ENCODE measurements at regions not wholly inside any gene's neighbourhood (a gene's known extent, or its start where the extent isn't known, plus 50 kb on each side); places are given as distances from the start of the nearest gene placed in this dataset.

DNA sequence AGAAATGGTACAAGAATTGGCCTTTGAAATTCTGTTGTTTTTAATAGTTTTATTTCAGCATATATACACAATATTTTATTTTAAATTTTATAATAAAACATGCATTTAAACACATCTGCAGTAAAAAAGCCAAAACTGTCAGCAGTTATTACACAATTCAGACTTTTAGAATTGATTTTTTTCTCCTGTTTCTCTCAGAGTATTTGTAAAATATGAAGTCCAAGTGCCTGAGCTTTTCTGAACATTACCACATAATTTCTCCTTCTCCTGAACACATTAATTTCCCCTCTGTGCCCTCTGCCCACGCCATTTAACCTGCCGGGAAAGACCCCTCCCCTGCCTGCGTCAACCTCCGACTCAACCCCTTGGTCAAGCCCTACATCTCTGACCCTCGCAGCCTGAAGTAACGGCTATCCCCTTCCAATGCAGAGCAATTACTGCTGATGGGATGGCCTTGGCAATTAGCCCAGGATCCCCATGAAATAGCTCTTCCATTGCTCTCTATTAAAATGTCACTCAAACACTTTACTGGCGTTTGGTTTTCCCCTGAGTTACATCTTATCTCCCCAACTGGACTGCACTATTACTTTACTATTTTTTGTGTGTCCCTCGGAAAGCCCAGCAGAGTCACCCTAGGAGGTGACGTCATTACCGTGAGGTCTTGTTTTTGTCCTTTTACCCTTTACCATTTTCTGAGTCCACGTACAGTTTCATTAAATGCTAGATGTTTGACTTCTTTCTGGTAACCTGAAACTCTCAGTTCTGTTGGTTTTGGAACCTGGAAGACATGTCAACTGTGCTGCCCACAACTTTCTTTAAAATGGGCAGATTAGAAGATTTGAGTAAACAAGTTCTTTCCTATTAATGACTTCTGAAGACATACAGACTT lies 146.7 kb upstream of the TAB2 start:
- peaks cover 15% of the 10 kb centered on the region for H3K27me3 Mint-ChIP-seq (ENCODE audit: low read depth)

DNA sequence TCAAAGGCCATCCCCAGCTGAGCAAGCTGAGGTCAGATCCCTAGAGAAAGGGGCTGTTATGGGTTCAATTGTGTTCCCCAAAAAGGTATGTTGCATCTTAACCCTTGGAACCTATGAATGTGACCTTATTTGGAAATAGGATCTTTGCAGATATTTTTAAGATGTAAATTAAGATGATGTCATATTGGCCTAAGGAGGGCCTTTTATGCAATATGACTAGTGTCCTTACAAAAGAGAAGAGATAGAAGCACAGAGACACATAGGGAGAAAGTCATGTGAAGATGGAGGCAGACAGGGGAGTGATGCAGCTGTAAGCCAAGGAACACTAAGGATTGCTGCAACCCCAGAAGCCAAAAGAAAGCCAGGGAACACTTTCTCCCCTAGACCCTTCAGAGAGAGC lies 144.3 kb upstream of the TAB2 start:
- no peak for DNase-seq (ENCODE audit: low spot score in 2 of 2, unreplicated experiment in 2 of 2)
- H3K27me3 Mint-ChIP-seq (ENCODE audit: low read depth): peaks cover 15% of the 10 kb centered on the region
- TF ChIP-seq, protein P1, sequence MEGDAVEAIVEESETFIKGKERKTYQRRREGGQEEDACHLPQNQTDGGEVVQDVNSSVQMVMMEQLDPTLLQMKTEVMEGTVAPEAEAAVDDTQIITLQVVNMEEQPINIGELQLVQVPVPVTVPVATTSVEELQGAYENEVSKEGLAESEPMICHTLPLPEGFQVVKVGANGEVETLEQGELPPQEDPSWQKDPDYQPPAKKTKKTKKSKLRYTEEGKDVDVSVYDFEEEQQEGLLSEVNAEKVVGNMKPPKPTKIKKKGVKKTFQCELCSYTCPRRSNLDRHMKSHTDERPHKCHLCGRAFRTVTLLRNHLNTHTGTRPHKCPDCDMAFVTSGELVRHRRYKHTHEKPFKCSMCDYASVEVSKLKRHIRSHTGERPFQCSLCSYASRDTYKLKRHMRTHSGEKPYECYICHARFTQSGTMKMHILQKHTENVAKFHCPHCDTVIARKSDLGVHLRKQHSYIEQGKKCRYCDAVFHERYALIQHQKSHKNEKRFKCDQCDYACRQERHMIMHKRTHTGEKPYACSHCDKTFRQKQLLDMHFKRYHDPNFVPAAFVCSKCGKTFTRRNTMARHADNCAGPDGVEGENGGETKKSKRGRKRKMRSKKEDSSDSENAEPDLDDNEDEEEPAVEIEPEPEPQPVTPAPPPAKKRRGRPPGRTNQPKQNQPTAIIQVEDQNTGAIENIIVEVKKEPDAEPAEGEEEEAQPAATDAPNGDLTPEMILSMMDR (IDR thresholded peaks at IDR 0.05; ENCODE audit: unreplicated experiment): no peak
- no peak overlapping the region for H3K4me3 Mint-ChIP-seq
- peaks cover 5% of the 10 kb centered on the region for H3K9me3 Mint-ChIP-seq
- H3K4me1 Mint-ChIP-seq: peaks cover 5% of the 10 kb centered on the region
- no peak overlapping the region for H3K27ac Mint-ChIP-seq
- no peaks in the 10 kb centered on the region for H3K36me3 Mint-ChIP-seq

More for the DNA sequence above, 146.7 kb upstream of the TAB2 start:
- H3K4me3 Mint-ChIP-seq: no peak overlapping the region
- H3K36me3 Mint-ChIP-seq: no peaks in the 10 kb centered on the region
- no peak for DNase-seq (ENCODE audit: low spot score in 2 of 2, unreplicated experiment in 2 of 2)
- peaks cover 17% of the 10 kb centered on the region for H3K4me1 Mint-ChIP-seq
- no peaks in the 10 kb centered on the region for H3K9me3 Mint-ChIP-seq
- TF ChIP-seq, protein P1 (IDR thresholded peaks at IDR 0.05; ENCODE audit: unreplicated experiment): no peak
- no peak overlapping the region for H3K27ac Mint-ChIP-seq

DNA sequence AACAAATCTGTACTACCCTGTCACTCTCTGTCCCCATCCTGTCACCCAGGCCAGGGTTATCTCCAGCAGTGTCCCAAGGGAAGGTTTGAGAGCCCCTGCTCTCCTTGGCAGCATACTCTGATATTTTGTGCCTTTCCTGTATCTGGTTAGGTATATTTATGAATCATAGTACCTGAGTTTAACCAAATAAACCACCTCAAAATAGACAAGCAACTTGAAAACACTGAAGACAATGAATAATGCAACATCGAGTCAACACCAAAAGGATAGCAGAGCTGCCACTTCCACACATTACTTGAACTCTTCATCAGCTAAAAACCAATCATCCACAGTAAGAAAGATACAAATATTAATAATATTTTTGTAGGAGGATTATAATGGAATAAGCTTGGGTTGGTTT lies 142.6 kb upstream of the TAB2 start:
- no peak for DNase-seq (ENCODE audit: low spot score in 2 of 2, unreplicated experiment in 2 of 2)
- TF ChIP-seq, protein P1 (IDR thresholded peaks at IDR 0.05; ENCODE audit: unreplicated experiment): no peak
- Mint-ChIP-seq H3K27me3 (ENCODE audit: low read depth) (peaks cover 7% of the 10 kb centered on the region), H3K27ac (no peak overlapping the region), H3K9me3 (peaks cover 5% of the 10 kb centered on the region), H3K4me3 (no peak overlapping the region), H3K4me1 (peaks cover 5% of the 10 kb centered on the region), H3K36me3 (no peaks in the 10 kb centered on the region)

DNA sequence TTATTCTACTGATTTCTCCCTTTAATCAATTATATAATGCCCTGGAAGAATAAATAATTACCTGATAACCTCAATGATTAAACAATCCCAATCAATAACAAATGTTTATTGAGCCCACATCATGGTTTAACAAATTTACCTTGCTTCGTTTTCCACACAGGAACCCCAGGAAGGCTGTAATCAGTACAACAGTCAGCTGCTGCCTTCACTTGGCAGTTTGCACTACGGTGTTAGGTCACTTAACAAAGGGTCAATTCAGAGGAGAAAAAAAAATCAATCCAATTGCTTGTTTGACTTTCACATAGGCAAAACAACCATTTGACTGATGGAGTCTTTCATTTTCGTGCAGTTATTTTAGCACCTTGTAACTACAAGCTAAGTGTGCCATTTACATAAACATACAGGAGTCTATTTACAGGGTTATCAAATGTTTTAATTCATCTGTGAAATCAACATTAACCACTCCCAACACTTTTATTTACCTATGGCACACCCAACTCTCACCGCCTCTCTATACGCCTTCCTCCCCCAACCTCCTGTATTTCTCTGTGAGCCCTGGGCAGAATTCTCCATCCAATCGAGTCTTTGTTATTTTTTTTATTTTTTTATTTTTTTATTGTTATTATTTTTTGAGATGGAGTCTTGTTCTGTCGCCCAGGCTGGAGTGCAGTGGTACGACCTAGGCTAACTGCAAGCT lies 140.4 kb upstream of the TAB2 start:
- Mint-ChIP-seq H3K4me1 (no peaks in the 10 kb centered on the region), H3K27ac (no peak overlapping the region), H3K9me3 (peaks cover 5% of the 10 kb centered on the region), H3K4me3 (no peak overlapping the region), H3K36me3 (no peaks in the 10 kb centered on the region), H3K27me3 (ENCODE audit: low read depth) (peaks cover 7% of the 10 kb centered on the region)
- TF ChIP-seq, protein P1 (IDR thresholded peaks at IDR 0.05; ENCODE audit: unreplicated experiment): no peak
- no peak for DNase-seq (ENCODE audit: low spot score in 2 of 2, unreplicated experiment in 2 of 2)

DNA sequence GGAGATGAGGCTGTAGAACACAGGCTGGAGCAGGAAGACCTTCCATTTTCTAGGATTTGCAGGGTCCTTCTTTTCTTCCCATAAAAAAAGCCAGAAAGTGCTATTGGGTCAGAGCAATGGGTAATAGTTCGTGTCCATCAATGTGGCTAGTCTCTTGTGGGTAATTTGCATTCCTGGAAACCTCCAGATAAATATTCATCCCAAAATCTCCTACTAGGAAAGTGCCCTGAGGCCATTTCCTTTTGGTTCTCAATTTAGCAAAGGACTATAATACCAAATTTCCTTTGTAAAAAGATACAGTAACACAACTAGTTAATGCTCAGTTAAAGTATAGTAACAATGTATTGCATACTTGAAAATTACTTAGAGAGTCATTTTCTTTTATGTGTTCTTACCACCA lies 138.1 kb upstream of the TAB2 start:
- Mint-ChIP-seq H3K27me3 (ENCODE audit: low read depth) (no peaks in the 10 kb centered on the region), H3K9me3 (peaks cover 8% of the 10 kb centered on the region), H3K36me3 (no peaks in the 10 kb centered on the region), H3K4me3 (no peak overlapping the region), H3K4me1 (no peaks in the 10 kb centered on the region), H3K27ac (no peak overlapping the region)
- TF ChIP-seq, protein P1 (IDR thresholded peaks at IDR 0.05; ENCODE audit: unreplicated experiment): no peak
- no peak for DNase-seq (ENCODE audit: low spot score in 2 of 2, unreplicated experiment in 2 of 2)
